Stimulated activated CD4-positive, alpha-beta T cell treated with anti-CD3 and anti-CD28 coated beads, TNF-alpha, amount 100 ng/mL, for 1 hour (primary cell): ENCODE measurements at regions not wholly inside any gene's neighbourhood (a gene's known extent, or its start where the extent isn't known, plus 50 kb on each side); places are given as distances from the start of the nearest gene placed in this dataset.

Experiments
- DNase-seq, 3 donors: peaks; one replicate each; pipeline ENCODE4 v3.0.0-alpha.2; 2020; ENCODE audit warnings: low read depth in 3 of 3, low spot score in 1 of 3

DNA sequence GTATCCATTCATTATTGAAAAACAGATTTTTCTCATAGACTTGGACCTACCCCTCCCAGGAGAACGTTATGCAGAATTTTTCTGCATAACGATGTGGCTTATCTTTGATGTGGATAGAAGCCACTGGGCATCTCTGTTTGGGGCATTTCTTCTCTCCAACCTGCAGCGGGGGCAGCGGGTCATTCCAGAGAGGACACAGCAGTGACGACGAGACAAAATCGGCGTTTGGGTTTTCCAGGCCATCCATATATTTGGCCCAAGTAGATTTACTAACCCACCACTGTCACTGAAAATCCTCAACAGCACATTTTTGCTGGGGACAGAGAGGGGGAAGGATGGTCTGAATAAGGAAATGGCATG, 299.3 kb upstream of the PITRM1 start:
- DNase-seq, result no peak

DNA sequence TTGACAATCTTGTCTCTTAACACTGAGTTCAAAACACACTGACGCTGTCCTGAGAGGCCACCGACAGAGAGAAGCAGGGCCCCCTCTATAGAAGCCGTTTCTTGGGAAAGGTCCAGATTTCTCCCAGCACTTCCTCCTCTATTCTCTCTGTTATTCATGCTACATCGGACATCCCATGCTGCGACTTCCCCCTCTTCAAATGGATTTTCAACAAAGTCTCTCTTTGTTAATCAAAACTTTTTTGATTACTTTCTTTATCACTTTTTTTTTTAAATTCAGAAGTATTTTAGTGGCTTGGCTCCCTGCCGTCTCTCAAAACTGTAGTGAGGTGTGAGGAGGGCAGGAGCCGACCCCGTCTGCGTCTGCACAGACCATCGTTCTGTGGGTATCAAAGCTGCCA, 298.9 kb upstream of the PITRM1 start:
- DNase-seq, result no peak

DNA sequence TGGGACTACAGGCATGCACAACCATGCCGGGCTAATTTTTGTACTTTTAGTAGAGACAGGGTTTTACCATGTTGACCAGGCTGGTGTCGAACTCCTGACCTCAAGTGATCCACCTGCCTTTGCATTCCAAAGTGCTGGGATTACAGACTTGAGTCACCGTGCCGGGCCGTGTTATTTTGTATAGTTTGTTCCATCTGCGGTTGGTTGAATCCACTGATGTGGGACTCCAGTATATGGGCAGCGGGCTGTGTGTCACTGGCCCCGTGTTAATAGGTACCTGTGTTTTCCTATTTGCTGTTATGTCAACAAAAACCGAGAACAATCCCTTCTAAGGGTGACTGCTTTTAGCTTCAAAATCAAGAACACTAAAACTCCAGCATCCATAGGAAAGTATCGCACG, 297.6 kb upstream of the PITRM1 start:
- no peak for DNase-seq

DNA sequence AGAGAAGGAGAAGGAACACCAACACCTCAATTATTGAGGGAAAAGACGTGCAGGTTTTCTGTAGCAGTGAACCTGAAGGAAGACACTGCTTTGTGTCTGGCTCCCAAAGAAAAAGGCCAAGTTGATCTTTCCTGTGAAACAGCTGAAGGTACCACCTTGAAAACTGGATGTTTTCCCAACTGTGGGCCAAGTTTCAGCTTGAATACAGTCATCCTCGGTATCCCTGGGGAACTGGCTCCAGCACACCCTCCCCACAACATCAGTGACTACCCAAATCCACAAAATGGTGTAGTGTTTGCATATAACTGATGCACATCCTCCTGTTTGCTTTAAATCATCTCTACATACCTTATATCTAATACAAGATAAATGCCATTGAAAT, 297.0 kb upstream of the PITRM1 start:
- no peak for DNase-seq

DNA sequence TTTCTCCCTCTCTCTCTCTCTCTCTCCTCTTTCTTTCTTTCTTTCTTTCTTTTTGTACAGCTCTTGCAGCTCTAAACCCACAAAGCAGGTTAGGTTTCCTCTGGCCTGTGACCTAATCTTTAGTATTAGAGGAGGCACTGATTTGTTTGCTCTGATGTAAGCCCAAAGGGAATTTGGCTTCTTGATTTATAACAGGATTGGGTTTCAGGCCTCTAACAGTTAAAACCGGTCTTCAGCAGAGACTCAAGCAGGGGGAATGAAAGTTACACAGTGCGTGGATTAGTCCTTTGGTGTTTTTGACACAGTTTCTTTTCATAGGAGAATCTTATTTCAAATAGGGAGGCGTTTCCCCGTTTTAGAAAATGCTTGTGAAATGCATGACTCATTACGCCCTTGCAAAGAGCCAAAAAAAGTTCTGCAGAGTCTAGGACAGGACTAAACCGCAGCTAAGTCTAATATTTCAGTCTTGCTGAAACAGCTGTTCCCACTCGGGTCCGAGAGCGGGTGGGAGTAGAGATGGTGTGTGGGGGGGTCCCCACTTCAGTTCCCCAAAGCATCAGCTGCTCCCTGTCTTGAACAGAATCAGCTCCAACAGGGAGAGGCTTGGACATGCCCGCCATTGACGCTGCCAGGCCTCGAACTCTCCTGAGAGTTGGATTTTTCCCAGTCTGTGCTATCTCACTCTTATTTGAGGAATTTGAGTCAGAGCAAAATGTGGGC, 296.5 kb upstream of the PITRM1 start:
- DNase-seq, result no peak

DNA sequence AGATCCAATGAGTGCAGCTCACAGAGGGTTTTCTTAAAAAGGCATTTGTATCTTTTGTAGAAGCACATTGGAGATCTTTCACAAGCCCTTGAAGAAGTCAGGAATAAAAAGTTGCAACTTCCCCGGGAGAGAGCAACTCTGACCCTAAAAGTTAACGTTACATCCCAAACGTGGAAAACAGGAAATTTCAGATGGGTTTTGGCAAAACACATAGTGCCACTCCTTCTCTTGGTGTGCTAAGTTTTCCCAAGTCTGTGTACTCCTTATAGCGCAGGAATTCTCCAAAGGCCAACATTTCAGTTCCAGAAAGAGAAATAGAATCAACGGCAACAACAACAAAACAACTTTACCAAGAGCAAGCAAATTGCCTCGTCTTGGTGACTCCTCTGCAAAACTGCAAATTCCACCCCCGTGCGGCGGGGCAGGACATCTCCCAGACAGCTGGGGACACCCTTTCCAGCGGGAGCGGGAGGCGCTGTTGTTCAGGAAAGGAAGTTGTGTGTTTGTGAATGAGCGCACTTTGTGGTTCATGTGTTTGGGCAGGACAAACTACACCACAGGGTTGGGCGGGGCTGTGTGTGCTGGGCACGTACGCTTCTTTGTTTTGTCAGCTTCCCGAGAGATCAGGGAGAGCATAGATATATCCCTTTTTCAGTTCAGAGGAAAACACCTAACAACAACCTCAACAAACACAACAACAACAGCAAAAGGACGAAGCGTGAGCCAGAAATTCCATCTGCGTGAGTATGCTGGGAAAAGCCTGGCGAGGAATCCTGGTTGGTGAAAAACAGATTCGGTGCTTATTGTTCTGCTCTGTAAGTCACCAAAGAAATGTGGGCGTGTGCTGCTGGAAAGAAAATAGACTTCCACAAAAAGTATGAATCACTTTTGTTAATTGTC, 294.7 kb upstream of the PITRM1 start:
- DNase-seq, result no peak

DNA sequence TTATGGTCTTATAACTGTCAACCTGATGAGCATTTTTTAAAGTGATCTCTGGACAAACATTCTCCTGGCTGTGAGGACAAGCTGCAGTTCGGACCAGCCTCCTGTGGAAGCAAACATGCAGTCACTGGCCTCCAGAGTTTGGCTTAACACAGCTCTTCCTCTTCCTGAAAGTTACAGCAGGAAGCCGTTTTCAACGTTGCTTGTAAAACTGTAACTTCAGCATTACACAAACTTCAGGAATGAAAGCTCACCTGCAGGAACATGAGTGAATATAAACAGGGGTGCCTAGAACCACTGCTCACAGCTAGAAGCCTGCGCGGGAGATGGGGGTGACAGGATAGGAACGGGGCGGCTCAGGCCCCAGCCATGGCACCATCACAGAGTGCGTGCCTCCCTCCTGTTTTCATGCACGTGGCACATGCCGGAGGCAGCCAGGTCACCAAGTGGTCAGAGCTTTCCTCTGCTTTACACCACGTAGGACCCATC, 292.9 kb upstream of the PITRM1 start:
- DNase-seq, result no peak

DNA sequence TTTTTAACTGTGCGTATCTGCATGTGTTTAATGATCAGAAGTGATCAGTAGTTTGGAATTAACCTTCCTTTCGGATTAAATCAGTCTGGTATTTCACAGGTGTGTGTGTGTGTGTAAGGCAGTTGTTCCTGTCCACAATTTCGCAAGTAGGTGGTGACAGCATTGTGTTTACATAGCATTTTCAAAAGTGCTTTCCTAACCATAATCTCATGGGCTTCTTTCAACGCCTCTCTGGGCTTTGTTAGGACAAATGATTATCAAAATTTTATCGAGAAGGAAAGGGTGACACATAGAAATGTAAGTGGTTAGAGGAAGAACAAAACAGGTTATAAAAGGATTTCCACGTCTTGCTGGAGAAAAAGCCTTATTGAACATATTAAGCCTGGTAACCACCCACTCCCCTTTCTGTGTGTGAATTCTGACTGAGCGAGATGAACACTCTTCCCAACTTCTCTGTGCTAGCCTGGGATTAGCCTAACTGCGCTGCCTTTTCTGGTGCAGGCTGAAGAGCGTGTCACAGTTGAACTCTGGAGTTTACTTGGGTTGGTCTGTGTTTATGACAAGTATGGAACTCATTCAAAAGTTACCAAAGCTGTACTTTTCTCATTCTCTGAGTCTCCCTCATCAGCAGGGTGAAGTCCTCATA, 292.3 kb upstream of the PITRM1 start:
- DNase-seq, result no peak

DNA sequence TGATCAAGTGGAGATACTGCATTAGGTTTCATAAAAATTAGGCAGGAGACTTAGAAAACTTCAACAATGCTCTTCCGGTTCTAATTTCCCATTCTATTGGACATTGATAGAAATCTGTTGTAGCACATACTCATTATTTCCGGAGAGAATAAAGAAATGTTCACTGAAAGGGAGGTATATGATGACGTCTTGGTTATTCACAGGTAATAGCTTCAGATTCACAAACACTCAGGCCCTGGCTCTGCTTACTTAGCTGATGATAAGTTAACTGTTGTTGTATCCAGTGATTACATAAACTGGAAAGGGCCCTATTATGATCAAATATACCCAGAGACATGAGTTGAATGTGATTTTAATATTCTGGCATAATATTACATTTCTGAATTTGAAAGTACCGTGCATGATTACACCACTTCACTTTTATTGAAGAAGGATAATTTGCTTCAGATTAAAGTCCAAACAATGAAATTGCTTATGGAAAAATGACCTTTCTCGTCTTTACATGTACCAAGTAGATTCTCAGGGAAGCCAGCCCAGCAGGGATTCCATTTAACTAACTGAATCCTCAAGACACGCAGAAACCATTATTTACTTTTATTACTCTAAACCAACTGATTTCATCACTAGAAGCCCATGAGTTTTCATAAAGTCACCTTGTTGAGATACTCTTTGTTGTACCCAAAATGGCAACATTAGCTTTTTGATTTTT, 288.0 kb upstream of the PITRM1 start:
- DNase-seq, result no peak

DNA sequence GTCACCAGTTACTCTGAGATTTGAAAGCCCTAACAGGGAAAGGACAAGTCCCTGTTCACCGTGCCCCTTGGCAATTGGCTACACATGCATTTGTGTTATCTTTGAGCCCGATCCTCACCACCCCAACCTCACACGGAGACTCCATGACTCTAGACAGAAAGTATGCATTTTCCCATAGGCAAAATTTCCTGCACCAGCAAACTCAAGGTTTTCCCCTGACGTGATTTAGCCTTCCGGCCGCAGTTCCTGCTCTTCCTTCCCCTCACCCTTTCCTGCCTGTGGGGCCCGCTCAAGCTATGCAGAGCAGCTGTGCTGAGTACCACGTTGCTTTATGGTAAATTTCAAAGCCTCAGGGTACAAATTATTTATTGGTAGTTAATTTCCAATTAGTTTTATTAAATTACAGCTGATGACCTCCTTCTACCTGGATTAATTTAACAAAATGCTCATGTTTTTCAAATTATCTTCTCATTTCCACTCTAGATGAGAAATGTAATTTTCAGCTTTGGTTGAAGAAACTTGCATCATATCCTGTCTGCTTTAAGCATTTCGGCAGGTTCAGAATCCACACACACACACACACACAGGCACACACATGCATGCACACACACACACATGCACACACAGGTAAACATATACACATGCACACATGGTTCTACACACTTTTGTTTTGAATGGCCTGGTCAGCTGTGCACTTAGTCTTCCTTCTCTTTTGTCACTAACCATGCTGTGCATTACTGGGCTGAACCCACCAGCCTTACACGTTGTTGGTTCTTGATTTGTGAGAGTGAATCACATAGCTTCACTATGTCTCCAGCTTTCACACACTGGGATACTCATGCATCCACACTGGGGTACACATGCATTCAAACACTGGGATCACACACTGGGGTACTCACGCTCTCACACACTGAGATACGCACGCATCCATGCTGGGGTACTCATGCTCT, 283.1 kb upstream of the PITRM1 start:
- no peak for DNase-seq

DNA sequence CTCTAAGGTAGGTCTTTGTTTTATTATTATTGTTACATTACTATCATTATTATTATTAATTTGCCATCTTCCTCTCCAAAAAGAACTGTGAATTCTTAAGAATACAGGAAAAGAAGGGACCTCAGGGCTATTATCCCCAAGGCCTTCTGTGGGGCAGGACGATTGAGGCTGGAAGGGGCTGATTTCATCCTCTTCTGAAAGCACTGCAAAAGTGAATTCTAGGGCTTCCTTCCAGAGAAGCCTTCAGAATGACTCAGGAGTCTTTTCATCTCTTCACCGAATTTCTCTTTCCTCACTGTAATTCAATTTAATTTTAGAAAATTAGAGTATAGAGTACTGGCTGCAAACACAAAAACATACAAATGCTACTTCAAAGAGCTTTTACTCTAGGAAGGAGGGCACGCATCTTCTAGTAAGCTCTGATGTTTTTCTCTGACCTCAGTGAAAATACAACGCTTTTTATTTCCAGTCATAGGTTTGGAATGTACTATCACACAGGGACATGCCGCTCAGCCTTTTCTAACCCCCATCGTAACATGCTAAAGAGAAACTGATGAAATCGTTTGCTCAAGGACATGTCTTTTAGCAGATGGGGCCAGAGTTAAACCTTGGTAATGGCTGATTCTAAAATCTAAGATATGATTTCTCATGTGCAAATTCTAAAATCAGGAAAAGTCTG, 280.2 kb upstream of the PITRM1 start:
- DNase-seq, result no peak

DNA sequence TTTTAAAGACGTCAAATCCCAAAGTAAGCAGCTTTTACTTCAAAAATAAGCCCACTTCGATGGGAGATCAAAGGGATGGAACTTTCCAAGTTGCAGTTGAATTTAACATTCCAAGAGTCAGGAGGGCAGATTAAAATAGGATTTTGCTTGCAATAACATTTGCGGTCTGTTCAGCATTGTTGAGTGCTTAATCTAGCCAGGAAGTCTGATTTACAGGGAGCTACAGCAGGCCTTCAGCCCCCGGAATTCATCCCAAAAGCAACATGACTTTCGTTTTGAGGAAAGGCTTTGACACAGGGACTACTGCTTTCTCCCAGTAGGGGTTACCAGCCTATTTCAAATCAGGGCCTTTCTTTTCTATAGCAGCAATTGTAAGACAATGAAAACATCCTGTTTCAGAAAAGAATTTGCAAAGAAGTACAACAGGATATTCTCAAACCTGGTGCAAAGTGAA, 279.6 kb upstream of the PITRM1 start:
- DNase-seq, result no peak

DNA sequence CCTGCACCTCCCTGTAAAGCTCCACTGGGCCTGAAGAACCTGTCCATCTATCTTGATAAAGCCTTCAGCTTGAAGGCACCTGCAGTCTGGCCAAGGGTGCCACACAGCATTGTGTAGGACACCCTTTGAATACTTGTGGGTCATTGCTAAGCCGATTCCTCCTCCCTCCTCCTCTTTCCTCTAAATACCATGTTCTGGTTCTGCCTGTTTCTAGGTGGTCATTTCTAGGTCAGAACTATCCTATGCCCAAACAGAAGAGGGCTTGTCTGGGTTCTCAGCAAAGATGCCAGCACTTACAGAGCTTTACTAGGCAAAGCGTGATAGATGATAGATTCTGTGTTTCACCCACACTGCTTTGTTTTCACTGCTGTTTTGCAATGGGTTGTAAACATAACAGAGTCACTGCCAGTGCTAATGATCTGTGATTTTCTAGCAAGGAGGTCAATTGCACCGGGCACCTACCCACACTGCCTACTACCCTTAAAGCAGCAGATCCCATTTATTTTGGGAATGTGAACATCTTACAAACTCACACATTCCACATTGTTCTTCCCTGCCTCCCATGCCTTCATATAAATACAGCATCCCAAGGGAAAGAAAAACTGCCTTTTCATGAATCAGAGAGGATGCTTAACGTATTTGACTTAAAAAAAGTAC, 279.1 kb upstream of the PITRM1 start:
- DNase-seq, result no peak

DNA sequence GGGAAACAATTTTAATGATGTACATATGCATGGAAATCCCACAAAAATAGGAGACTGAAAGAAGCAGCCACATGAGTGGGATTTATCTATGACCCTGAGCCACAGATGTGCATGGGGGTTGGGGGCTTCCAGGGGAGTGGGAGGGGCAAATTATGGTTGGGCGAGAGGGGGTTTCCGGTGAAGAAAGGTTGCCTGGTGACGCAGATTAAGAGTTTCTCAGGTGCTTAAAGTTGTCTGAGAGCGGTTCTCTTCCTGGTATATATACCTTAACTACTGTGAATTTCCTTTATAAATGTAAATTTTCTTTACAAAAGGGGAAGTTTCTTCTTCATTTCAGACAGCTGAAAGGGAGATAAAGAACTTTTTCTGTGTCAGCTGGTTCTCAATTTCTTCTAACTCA, 273.6 kb upstream of the PITRM1 start:
- no peak for DNase-seq

DNA sequence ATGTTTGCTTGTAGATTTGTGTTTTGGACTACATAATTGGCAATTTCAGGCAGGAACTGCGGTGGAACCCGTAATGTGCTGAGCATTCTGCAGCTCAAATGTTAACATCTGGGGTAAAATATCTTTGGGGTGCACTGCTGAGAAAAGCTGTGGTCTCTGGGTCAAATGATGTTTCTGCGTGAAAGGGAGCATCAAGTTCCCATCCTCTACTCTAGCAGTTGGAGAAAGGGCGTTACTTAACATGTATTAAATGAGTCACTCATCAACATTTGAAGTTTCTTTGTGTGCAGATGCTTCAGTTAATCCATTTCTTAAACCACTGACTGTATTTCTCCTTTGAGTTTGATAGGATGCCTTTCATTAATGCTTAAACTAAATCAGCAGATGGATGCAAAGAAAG, 273.1 kb upstream of the PITRM1 start:
- DNase-seq, result no peak

DNA sequence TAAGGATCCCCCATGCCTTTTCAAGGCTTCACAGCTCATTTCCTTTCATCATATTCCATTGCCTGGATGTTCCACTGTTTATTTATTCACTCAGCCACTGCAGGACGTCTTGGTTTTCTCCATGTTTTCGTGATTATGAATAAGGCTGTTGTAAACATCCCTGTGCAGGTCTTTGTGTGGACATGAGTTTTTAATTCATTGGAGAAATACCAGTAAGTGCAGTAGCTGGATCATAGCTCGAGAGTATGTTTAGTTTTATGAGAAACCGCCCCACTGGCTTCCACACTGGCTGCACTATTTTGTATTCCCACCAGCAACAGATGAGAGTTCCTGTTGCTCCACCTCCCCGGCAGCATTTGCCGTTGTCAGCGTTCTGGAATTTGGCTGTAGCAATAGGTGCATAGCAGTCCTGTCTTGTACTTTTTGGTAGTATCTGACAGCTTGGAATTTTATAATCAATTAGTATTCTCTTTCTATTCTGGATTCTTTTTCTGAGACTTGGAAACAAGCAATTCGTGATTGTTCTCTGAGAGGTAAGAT, 269.9 kb upstream of the PITRM1 start:
- DNase-seq, result no peak

DNA sequence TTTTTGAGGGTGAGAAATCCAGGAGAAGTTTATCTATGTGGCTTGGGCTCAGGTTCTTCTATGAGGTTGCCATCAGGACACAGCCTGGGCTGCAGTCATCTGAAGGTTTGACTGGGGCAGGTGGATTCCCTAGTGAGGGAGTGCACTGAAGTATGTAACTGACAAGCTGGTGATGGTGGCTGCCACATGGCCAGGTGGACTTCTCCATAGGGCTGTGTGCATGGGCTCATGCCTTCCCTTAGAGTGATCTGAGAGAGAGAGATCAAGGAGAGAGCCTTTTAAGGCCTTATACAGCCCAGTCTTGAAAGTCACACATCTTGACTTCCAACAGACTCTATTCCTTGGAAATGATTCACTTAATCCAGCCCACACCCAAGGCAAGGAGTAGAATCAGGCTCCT, 266.6 kb upstream of the PITRM1 start:
- no peak for DNase-seq

DNA sequence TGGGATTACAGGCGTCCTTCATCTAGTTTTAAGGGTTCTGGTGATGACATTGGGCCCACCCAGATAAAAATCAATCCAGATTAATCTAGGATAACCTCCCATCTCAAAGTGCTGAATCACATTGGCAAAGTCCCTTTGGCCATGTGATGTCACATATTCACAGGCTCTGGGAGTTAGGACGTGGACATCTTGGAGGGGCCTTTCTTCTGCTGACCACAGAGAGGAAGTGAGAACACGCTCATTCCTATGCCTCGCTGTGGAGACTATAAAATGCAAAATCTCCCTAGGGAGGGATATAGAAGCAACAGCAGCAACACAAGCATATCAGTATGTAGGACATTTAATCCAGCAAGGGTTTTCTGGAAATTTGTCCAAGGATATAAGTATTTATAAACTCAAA, 266.0 kb upstream of the PITRM1 start:
- DNase-seq, result no peak

DNA sequence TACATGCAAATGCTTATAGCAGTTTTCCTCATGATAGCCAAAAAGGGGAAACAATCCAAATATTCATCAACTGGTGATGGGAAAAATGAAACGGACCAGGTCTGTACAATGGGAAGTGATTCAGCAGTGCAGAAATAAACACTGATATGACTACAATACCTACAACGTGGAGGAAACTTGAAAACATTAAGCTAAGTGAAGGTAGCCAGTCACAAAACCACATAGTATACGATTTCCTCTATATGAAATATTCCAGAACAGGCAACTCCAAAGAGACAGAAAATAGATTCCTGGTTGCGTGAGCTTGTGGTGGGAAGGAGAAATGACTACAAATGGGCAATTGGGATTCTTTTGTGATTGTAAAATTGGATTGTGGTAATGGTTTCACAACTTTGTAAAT, 263.1 kb upstream of the PITRM1 start:
- DNase-seq, result no peak
